ENCODE measurements at regions not wholly inside any gene's neighbourhood (a gene's known extent, or its start where the extent isn't known, plus 50 kb on each side); places are given as distances from the start of the nearest gene placed in this dataset.

GRCh38 chr4:53747401-53747800, 156.1 kb upstream of the LNX1 start:
- no peaks in the 10 kb centered on the region for H3K9me3 Mint-ChIP-seq (ENCODE audit: unreplicated experiment)
- no peaks in the 10 kb centered on the region for H3K27me3 Mint-ChIP-seq (ENCODE audit: unreplicated experiment)
- no peaks in the 10 kb centered on the region for H3K36me3 Mint-ChIP-seq (ENCODE audit: unreplicated experiment)
- no peak for TF ChIP-seq CTCF (IDR thresholded peaks at IDR 0.05)
- no peak overlapping the region for H3K27ac Mint-ChIP-seq (ENCODE audit: unreplicated experiment)
- H3K4me1 Mint-ChIP-seq (ENCODE audit: unreplicated experiment) = no peaks in the 10 kb centered on the region
- H3K4me3 Mint-ChIP-seq (ENCODE audit: unreplicated experiment) = no peak overlapping the region
- DNase-seq (ENCODE audit: extremely low spot score, unreplicated experiment) = no peak

- H3K4me1 Mint-ChIP-seq (ENCODE audit: unreplicated experiment) = no peaks in the 10 kb centered on the region
- no peaks in the 10 kb centered on the region for H3K27me3 Mint-ChIP-seq (ENCODE audit: unreplicated experiment)
- no peak overlapping the region for H3K27ac Mint-ChIP-seq (ENCODE audit: unreplicated experiment)
- no peaks in the 10 kb centered on the region for H3K36me3 Mint-ChIP-seq (ENCODE audit: unreplicated experiment)
- DNase-seq (ENCODE audit: extremely low spot score, unreplicated experiment) = no peak
- no peak overlapping the region for H3K4me3 Mint-ChIP-seq (ENCODE audit: unreplicated experiment)
- no peak for TF ChIP-seq CTCF (IDR thresholded peaks at IDR 0.05)
- H3K9me3 Mint-ChIP-seq (ENCODE audit: unreplicated experiment) = no peaks in the 10 kb centered on the region
These were observed 153.3 kb upstream of the LNX1 start for GRCh38 chr4:53744446-53745160.

GRCh38 chr4:53734584-53735353, 143.5 kb upstream of the LNX1 start:
- DNase-seq (ENCODE audit: extremely low spot score, unreplicated experiment) = no peak
- Mint-ChIP-seq H3K36me3 (ENCODE audit: unreplicated experiment) (no peaks in the 10 kb centered on the region), H3K27ac (ENCODE audit: unreplicated experiment) (peak overlapping the region; percentile 88), H3K9me3 (ENCODE audit: unreplicated experiment) (no peaks in the 10 kb centered on the region), H3K4me1 (ENCODE audit: unreplicated experiment) (peaks cover 61% of the 10 kb centered on the region), H3K4me3 (ENCODE audit: unreplicated experiment) (peak overlapping the region; percentile 39), H3K27me3 (ENCODE audit: unreplicated experiment) (no peaks in the 10 kb centered on the region)
- no peak for TF ChIP-seq CTCF (IDR thresholded peaks at IDR 0.05)

GRCh38 chr4:53734182-53734581, 142.9 kb upstream of the LNX1 start:
- Mint-ChIP-seq H3K4me1 (ENCODE audit: unreplicated experiment) (peaks cover 63% of the 10 kb centered on the region), H3K9me3 (ENCODE audit: unreplicated experiment) (no peaks in the 10 kb centered on the region), H3K36me3 (ENCODE audit: unreplicated experiment) (no peaks in the 10 kb centered on the region), H3K4me3 (ENCODE audit: unreplicated experiment) (no peak overlapping the region), H3K27ac (ENCODE audit: unreplicated experiment) (peak overlapping the region; percentile 88), H3K27me3 (ENCODE audit: unreplicated experiment) (no peaks in the 10 kb centered on the region)
- TF ChIP-seq CTCF (IDR thresholded peaks at IDR 0.05) = no peak
- no peak for DNase-seq (ENCODE audit: extremely low spot score, unreplicated experiment)

GRCh38 chr4:53732661-53733060, 141.4 kb upstream of the LNX1 start:
- no peaks in the 10 kb centered on the region for H3K36me3 Mint-ChIP-seq (ENCODE audit: unreplicated experiment)
- H3K27me3 Mint-ChIP-seq (ENCODE audit: unreplicated experiment) = no peaks in the 10 kb centered on the region
- no peak overlapping the region for H3K27ac Mint-ChIP-seq (ENCODE audit: unreplicated experiment)
- no peak overlapping the region for H3K4me3 Mint-ChIP-seq (ENCODE audit: unreplicated experiment)
- H3K4me1 Mint-ChIP-seq (ENCODE audit: unreplicated experiment) = peaks cover 64% of the 10 kb centered on the region
- no peaks in the 10 kb centered on the region for H3K9me3 Mint-ChIP-seq (ENCODE audit: unreplicated experiment)
- TF ChIP-seq CTCF (IDR thresholded peaks at IDR 0.05) = no peak
- no peak for DNase-seq (ENCODE audit: extremely low spot score, unreplicated experiment)
